ENCODE measurements at regions not wholly inside any gene's neighbourhood (a gene's known extent, or its start where the extent isn't known, plus 50 kb on each side); places are given as distances from the start of the nearest gene placed in this dataset.

DNA sequence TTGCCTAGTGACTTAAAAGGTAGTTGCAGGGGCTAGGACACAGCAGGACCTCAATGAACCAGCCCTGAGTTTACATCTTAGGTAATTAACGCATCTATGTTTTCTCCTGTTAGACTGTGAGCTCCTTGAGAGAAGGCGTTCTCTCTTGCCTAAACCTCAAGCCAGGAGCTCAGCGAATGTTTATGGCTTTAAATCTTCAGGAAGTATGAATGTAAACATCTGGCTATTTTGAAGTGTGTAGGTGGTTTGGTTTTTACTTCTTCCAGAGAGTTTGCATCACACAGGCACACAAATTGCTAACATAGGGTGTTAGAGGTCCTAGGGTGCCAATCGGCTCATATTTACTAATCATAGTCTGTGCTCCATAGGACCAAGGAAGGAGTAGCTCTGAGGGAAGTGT is 387.7 kb upstream of the ZNF507 start:
- DNase-seq: no peak

DNA sequence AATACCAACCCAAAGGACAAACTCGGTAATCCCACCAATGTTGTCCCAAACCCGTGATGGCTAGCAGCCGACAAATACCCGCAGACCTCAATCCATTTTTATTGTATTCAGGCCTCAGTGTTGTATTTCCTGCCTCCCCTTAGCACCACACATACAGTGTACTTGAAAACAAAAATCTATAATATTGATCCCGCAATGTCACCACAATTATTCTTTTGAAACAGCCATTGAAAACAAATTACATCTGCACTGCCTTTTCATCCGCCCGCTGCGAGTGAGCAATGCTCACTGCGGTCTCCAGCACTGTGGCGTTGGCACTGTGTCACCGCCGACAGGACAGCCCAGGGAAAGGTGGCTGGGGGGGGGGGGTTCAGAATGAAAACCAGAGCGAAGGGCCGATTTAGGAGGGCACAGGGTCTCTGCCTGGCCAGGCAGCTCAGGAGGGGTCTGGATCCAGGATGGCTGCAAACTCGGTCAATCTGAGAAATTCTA is 385.8 kb upstream of the ZNF507 start:
- no peak for DNase-seq

- DNase-seq: no peak
These were observed 384.9 kb upstream of the ZNF507 start for GRCh38 chr19:31960474-31960873.

DNA sequence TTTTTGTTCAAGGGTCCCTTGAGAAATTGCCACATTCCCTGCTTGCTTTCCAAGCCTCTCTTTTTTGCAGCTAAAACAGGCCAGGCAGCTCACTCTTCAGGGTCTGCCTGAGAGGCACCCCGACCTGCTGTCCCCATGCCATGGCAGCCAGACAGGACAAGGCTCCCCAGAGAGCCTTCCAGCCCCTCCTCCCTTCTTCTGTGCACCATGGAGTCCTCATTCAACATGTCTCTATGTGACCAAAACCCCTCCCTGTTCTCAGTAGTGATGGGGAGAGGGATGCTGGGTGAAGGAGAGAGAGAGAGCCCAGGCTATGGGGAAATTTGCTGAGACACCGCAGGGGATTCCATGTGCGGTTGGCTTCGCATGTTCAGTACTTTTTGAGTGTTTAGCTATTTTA is 384.2 kb upstream of the ZNF507 start:
- DNase-seq: no peak

GRCh38 chr19:31961667-31962066 is 383.7 kb upstream of the ZNF507 start:
- no peak for DNase-seq

DNA sequence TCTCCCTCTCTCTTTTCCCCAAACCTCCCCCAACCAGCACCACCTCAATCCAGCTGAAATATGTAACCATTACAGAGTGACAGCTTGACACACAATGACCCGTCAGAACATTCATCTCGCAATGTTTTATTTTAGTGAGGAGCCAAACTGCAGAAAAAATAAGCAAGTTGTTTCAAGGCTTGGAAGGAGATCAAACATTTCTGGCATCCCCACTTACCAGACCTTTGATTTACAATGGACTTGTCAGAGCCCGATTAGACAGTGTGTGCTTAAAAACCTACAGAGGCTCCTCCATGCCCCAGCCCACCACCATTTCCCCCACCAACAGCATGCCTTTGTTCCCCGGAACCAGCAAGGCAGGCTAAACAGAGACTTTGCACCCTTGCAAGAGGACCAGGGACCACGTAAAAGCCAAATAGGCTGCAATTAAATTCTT is 382.8 kb upstream of the ZNF507 start:
- DNase-seq: no peak

- DNase-seq: no peak
These were observed 381.7 kb upstream of the ZNF507 start for GRCh38 chr19:31963746-31964145.

DNA sequence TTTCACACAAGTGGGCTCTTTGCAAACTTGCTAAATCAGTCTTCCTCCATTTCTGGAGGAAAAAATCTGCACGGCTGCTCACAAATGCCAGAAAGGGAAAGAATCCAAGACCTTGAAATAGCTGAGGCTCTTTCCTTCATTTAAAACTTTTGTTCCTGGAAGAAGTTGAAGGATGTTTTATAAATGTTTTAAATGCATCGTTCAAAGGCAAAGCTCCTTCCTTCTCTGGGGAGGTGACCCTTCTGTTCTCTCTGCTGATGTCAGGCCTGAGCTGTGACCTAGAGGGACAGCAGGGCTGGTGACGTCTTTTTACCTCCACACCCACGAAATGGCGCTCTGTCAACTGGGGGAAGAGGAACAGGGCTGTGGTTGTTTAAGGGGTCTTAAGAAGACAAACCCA is 376.4 kb upstream of the ZNF507 start:
- DNase-seq: no peak

DNA sequence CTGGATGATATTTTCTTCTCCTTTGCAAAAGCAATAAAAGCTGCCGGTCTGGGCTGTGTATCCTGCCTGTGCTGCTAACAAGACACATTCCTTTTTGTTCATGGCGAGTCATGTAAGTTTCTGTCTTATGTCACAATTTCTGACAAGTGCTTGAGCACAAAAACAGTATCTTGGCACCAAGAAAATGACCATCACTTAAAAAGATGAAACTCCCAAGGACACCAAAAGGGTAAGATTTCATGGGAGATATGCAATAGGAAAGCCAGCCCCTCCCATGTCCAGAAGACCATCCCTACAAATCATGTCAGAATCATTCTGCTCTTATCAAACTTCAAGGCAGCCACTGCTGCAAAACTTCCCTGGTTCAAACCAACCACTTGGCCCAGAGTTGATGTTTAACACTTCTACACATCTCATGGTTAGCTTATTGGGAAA is 375.4 kb upstream of the ZNF507 start:
- no peak for DNase-seq

GRCh38 chr19:31974290-31974689 is 371.1 kb upstream of the ZNF507 start:
- DNase-seq: no peak

DNA sequence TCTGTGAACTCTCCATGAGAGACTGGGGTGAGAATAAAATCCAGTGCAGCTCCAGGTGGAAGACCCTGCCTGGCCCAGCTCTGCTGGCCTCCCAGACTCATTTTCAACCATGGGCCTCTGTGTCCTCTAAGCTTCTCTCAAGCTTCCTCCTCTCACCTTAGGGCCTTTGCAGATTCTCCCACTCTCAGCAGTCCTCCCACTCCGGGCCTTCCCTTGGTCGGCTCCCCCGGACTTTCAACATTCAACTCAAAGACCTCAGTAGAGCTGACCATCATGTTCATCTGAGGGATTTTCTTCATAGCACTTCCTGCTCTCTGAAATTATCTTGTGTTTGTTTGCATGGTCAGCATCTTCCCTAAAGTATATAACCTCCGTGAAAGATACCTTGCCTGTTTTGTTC is 370.5 kb upstream of the ZNF507 start:
- DNase-seq: no peak

DNA sequence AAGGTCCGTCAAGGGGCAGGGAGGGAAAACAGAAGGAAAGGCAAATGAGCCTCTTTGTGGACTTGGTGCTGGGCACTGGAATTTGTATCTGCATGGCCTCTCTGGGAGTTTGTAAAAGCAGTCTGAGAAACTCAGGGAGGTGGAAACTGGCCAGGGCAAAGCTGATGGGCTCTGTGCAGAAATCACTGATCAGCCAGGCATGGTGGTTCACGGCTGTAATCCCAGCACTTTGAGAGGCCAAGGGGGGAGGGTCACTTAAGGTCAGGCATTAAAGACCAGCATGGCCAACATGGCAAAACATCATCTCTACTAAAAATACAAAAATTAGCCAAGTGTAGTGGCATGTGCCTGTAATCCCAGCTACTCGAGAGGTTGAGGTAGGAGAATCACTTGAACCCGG is 369.9 kb upstream of the ZNF507 start:
- DNase-seq: no peak

DNA sequence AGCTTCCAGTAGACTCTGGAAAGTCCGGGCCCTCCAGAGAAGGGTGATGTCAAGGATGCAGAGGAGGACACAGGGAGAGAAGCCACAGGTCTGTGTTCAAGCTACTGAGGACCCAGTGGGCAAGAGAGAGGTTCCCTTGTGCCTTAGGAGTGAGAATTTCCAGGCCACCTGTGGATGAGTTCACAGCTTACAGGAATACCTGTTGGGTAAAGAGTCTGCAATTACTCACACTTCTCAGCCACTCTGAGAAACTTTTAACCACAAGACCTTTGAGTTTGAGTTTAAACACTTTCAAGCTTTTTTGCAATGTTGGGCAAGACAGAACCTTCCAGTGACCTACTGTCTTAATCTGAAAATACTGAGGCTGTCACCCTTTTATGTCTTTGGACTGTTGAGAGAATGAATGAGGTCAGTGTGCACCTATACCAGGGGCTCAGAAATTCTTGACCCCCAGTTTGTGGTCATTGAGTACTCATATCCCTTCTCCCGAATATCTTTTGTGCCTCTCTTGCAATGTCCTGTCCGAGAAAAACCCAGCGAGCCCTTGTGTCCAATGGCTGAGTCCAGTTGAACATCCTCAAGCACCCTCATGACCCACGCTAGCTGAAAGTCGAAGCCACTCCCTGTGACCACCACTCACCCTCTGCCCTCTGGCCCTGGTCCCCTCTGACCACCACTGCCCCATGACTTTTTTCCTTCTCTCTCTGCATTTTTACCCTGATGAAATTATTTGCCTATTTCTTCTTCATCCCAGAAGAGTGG is 368.5 kb upstream of the ZNF507 start:
- no peak for DNase-seq

DNA sequence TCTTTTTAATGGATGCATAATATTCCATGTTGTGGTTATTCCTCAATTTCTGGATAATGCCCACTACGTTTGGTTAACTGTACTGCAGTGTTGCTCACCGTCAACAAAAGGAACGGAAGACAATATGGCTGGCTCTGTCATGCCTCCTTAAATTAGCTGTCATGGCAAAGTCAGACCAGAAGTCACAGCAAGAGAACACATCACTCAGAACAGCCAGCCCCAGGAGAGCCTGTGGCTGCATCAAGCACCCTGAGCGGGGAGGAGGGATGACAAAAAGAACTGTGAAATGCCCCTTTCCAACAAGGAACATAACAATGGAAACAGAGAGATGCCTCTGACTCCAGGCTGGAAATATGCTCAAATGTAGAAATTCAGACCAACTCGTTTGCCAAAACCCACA is 366.0 kb upstream of the ZNF507 start:
- DNase-seq: no peak

DNA sequence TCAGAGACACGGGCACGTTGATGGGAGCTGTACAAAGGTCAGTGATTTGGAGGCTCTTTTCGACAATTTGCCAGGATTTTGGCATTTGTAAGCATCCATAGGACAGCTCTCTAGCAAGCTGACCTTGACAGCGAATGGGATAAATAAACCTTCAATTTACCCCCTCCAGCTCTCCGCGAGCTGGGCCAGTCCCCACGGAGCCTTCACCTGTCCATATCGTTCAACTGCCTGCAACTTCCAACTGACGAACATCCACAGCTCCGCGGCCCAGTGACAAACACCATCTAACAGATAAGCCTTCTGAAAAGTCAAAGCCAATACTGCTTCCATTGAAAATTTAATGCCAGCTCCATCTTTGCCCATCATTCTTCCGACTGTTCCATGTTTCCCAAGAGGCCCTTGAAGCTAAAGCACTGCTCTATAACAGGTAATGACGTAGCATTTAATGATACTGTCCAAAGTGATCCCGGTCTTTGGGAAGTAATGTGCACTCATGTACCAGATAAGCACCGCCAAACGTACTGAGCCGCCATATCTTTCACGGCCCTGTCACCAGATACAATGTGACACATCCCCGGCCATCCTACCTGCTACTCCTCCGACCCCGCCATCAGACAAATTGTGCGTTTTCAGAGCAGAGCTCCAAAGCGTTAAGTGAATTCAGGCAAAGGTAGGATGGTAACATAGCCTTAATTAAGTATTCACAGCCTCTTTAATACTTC is 365.3 kb upstream of the ZNF507 start:
- no peak for DNase-seq

- DNase-seq: no peak
These were observed 364.6 kb upstream of the ZNF507 start for GRCh38 chr19:31980796-31981195.

- DNase-seq: no peak
These were observed 363.9 kb upstream of the ZNF507 start for GRCh38 chr19:31981545-31981944.

- no peak for DNase-seq
These were observed 361.8 kb upstream of the ZNF507 start for GRCh38 chr19:31983647-31984046.

DNA sequence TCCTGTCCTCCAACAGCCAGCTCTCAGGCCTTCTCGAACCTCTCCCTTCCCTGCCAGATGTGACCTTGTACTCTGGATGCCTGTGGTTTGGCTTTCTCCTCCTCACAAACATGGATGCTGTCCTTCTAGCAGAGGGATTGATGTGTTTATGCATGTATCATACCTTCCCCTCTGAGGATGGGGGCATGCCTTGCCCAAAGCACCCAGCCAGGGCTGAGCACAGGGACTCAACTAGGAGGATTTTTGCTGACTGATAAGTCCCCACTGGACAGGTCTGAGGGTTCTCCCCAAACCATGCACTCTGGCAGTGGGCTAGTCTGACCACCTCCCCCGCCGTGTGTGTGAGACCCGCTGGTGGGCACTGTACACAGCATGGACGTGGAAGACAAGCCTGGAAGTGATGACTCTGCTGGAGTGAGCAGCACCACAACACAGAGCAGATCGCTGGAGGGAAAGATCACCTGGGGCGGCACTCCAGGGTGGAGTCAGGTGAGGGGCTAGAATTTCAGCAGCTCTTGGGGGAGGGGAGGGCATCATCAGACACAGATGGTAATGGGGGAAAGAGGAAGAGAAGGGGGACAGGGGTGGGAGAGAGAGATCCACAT is 360.3 kb upstream of the ZNF507 start:
- no peak for DNase-seq

- no peak for DNase-seq
These were observed 358.5 kb upstream of the ZNF507 start for GRCh38 chr19:31986951-31987350.

- no peak for DNase-seq
These were observed 357.2 kb upstream of the ZNF507 start for GRCh38 chr19:31988256-31988655.

DNA sequence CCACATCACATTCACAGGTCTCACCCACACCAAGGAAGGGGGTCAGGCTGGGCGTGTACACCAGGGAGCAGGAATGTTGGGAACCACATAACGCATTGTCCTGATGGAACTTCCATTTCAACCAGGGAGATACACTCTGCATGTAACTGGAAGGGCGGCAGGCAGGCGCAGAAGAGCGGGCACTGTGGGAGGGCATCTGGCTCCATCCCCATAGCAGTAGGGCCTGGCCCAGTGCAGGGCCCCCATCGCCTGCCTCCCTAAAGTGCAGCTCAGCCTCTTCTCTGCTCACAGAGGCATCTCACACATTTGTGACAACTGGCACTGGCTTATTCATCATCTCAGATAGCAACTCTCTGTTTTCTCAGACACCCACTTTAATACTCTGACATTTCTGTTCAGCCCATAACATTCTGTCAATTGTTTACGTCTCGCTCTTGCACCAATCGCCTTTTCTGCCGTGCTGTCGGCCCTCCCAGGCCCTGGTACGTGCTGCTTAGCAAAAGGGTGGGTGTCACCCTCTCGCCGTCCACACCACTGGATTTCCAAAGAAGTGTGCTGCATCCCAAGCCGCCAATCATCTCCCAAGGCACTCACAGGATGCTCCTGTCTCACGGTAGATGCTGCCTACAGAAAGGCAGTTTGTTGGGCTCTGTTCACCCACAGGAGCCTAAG is 353.3 kb upstream of the ZNF507 start:
- DNase-seq: no peak

- DNase-seq: no peak
These were observed 352.7 kb upstream of the ZNF507 start for GRCh38 chr19:31992750-31993149.
